ENCODE measurements at regions not wholly inside any gene's neighbourhood (a gene's known extent, or its start where the extent isn't known, plus 50 kb on each side); places are given as distances from the start of the nearest gene placed in this dataset.

DNA sequence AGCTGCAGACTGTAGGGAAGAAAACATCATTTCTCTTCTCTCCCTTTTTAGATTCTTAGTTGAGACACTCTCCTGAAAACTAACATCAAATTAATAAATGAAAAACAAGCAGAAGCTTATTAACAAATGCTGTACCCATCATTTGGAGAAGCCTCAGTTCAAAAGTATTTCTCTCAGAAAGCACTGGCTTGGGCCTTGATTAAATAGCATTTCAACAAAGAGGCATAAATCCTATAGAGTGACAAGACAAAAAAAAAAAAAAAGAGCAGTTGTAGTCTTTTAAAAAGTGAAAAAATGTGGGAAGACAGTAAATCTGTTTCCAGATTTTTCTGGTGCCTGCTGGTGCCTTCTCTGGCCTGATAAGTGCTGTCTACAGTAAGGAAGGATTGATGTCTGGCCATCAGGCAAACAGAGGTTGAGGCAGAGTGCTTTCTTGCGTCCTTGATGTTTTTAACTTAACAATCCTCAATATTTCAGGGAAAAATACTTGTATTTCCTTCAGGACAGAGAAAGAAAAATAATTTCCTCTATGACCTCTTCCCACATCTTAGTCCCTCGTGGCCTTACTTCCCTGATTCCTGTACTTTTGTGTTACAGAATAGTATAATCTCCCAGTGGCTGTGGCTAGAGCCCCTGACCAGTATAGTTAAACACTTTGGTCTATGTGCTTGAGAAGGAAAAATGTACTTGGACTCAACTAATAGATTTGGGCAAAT lies 300.5 kb downstream of the HGF start (continued):
- TF ChIP-seq HNF4G (IDR thresholded peaks at IDR 0.05; ENCODE audit: borderline replicate concordance, low read depth, low read length) (no peak), HNF4G (CRISPR knock-in tag; IDR thresholded peaks at IDR 0.05; ENCODE audit: borderline replicate concordance, low read depth) (no peak), ZNF329 (CRISPR knock-in tag; IDR thresholded peaks at IDR 0.05; ENCODE audit: low read depth) (no peak), NBN (conservative IDR thresholded peaks at IDR 0.05) (no peak), MTA1 (CRISPR knock-in tag; IDR thresholded peaks at IDR 0.05; ENCODE audit: borderline replicate concordance) (no peak)

GRCh38 chr7:81468526-81468925 lies 301.3 kb downstream of the HGF start:
- Histone ChIP-seq H3K27me3 (ENCODE audit: control insufficient read depth in 1 of 2, insufficient read depth in 2 of 2, low read length in 2 of 2) (no peaks in the 10 kb centered on the region), H3K4me2 (ENCODE audit: low read depth, low read length) (no peak overlapping the region), H3K9ac (ENCODE audit: insufficient read depth, low read depth, low read length) (no peak overlapping the region), H3K79me2 (ENCODE audit: insufficient read depth, low read length) (no peaks in the 10 kb centered on the region), H3K36me3 (replicated peaks in 1 of 2; ENCODE audit: control insufficient read depth in 1 of 2, insufficient read depth in 2 of 2, low read length in 2 of 2) (no peaks in the 10 kb centered on the region), H4K20me1 (ENCODE audit: insufficient read depth, low read length) (no peaks in the 10 kb centered on the region), H3K4me3 (replicated peaks in 1 of 3; ENCODE audit: insufficient read depth in 1 of 3, low read depth in 2 of 3, low read length in 3 of 3) (no peak overlapping the region), H3K9me3 (ENCODE audit: low read length) (no peaks in the 10 kb centered on the region), H2AFZ (ENCODE audit: low read length) (no peak overlapping the region), H3K27ac (ENCODE audit: extremely low read length, insufficient read depth, low read length) (no peak overlapping the region), H3K4me1 (ENCODE audit: insufficient read depth, low read length) (peaks cover 7% of the 10 kb centered on the region; the same call in 1 of the 2 replicates)
- ChIA-PET POLR2A (no interaction called here), CTCF (ENCODE audit: low intra/inter-chr PET ratio, low total read pairs) (no interaction called here)
- DNase-seq (ENCODE audit: low spot score) = no peak
- no peak for TF ChIP-seq HHEX (CRISPR knock-in tag; IDR thresholded peaks at IDR 0.05)
- TF ChIP-seq CHD2 (IDR thresholded peaks at IDR 0.05; ENCODE audit: low read depth, low read length) = no peak
- no peak for TF ChIP-seq ZNF557 (CRISPR knock-in tag; IDR thresholded peaks at IDR 0.05)
- TF ChIP-seq ZBTB38 (CRISPR knock-in tag; IDR thresholded peaks at IDR 0.05) = no peak
- no peak for TF ChIP-seq HOXA9 (CRISPR knock-in tag; IDR thresholded peaks at IDR 0.05; ENCODE audit: borderline replicate concordance)
- in situ Hi-C loops (cut with HindIII; ENCODE audit: extremely low pct_ligation_motif_present, low pct_unique_long_range_greater_than_20kb) = loop anchor here (25.0 kb wide), 2 partner anchors 556 to 1031 kb away; partner anchors contain the start of gene SEMA3C
- no peak for FAIRE-seq
- intact Hi-C loops (cut with micrococcal nuclease; ENCODE audit: unreplicated experiment) = no loop called here
- no peak for ATAC-seq
- BruUV-seq (replicated peaks) = no TSS peak

All from HepG2 (cell line).